RCC 7860 (cell line): ENCODE measurements at regions not wholly inside any gene's neighbourhood (a gene's known extent, or its start where the extent isn't known, plus 50 kb on each side); places are given as distances from the start of the nearest gene placed in this dataset.

Source experiments
- DNase-seq: peaks from one replicate; pipeline ENCODE4 v3.0.0-alpha.2; 2015; ENCODE audit warnings: low spot score
- FAIRE-seq: peaks from 2 replicates; lab custom pipeline; 2012; peaks lifted over from hg19 to GRCh38; lab: Jason Lieb, UNC

DNA sequence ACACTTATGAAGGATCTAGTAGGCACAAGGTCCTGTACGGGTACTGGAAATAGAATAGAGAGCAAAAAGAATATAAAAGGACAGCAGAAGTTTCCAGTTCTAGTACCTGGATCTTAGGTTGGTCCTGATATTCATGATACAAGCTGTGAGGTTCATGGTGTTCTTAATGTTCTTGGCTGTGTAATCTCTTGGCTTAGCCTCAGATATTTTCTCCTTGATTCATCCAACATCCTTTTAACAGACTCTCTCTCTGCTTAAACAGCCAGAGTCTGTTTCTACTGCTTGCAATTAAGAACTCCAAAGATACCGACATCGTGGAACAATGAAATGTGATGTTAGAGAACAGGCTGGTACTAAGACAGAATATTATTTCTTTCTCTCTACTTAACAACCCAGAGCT, 49.9 kb downstream of the CNTN3 start:
- no peak for FAIRE-seq

DNA sequence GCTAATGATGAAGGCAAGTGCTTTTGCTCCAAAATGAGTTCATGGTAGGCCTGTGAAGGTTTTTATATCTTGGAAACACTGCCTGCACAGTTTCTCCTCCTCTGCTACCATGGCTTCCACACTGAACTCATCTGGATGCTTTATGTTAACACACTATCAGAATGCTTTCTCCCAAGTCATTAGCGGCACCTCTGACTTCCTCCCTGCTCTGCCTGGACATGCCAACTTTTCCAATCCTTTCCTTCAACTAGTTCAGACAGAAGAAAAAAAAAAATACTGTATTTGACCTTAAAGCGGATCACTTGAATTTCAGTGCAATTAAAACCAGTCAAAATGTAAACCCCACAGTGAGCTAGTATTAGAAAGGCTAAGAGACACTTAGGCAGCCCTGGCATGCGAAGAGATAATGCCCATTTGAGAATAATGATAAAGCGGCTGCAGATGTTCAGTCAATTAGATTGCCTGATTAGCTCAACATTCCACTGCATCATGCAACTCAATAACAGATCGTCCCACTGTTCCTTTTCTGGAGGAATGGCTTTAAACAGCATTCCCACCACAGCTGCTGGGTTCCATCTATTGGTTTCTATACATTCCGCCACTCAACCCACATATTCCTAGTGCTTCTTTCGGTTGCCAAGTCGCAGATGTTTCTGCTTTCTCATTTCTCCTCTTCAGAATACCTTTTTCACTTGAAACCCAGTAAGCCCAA, 51.7 kb downstream of the CNTN3 start:
- DNase-seq: no peak
- no peak for FAIRE-seq

More for the DNA sequence above, 49.9 kb downstream of the CNTN3 start:
- DNase-seq: no peak

DNA sequence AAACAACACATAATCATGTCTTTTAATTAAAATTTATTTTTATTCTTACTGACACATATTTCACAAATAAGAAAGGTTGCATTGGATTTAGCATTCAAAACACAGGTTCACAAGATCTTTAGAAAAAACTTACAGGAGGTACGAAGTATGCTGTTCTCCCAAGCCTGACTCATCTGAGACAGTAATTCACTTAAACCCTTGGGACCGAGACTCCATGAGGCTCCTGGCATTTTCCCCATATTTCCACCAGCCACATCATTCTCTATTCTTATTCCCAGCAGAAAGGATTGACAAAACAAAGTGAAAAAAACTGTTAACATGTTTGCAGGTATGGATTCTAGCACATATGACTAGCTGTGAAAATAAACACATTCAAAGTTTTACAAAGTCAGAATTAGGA, 52.6 kb downstream of the CNTN3 start:
- DNase-seq: no peak
- FAIRE-seq: no peak

DNA sequence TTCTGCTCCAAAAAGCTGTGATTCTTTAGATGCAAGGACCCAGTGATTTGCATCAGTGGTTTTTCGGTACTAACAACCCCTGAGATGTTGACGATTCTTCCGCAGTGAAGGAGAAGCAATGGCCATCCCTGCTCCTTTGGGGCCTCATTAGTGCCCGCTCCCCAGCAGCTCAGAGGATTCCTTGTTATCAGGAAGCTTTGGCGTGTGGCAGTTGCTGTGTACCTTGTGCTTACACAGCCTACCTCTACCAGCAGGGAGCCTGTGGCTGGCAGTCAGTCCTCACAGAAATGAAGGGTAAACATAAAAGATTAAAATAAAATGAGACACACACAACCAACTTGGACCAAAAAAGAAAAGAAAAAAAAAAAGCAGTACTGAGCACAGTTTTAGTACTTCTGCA, 55.2 kb downstream of the CNTN3 start:
- DNase-seq (no peak), FAIRE-seq (no peak)

DNA sequence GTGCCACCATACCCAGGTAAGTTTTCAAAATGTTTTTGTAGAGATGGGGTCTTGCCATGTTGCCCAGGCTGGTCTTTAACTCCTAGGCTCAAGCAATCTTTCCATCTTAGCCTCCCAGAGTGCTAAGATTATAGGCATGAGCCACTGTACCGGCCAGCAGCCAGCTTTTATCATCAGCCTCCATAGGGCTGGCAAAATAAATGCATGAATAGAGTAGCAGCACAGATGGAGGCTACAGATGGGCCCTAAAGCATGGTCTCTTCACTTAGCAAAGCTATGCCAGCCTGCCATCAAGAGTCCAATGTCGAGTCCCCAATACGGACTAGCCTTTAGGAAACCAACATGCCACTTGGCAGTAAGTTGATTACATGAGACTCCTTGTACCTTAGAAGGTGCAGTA, 63.8 kb downstream of the CNTN3 start:
- DNase-seq (no peak), FAIRE-seq (no peak)

DNA sequence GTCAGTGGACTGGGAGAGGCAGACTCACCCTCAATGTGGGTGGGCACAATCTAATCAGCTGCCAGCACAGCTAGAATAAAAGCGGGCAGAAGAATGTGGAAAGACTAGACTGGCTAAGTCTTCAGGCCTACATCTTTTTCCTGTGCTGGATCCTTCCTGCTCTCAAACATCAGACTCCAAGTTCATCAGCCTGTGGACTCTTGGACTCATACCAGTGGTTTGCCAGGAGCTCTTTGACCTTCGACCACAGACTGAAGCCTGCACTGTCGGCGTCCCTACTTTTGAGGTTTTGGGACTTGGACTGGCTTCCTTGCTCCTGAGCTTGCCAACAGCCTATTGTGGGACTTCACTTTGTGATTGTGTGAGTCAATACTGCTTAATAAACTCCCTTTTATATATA, 68.0 kb downstream of the CNTN3 start:
- FAIRE-seq: no peak
- no peak for DNase-seq

DNA sequence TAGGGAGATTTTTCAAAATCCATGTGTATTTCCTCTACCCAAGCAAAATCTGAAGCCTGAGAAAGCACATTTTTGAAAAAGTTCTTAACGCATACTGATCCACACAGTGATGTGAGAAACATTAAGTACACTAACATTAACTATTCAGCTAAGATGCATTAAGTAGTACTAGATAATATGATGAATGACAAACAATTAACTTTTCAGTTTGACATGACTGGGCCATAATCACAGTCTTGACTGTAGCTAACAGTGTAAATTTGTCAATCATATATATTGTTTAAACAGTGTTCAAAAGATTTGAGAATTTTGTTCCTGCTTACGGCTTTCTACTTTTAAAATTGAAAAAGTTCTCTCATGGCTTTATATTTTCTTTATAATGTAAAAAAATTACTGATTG, 72.0 kb downstream of the CNTN3 start:
- FAIRE-seq: no peak
- DNase-seq: no peak

DNA sequence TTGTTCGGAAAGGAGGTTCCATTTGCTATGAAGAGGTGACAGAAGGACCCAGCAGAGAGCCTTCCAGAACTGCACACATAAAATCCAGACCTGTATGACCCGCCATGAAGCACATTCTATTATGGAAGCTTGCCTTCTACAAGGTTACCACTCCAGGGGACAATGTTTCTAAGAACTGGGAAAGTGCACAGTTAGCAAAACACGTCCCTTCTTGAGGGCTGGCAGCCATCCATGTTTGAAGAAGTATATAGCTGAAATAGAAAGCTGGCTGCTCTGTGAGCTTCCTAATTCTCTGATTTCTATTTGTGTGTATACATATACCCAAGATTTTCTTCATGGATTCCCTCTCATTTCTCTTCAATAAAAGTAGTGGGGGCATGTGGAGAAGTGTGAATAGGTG, 74.6 kb downstream of the CNTN3 start:
- DNase-seq (no peak), FAIRE-seq (no peak)

DNA sequence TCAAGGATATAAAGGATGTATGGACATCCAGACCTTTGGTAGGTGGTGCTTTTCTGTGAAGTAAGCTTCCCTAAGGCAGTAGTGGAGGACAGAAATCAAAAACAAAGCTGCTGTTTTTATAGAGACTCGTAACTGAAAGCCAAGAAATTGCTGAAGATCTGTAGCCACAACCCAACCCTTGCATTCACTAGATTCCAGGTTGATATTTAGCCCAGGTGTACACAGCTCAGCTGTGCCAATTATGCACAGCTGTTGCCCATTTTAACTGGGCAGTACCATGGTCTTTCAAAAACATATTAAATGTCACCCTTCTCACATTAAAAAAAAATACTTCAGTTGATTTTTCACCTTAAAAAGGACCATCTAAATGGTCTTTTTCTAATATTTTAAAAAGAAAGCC, 75.8 kb downstream of the CNTN3 start:
- no peak for FAIRE-seq
- DNase-seq: no peak

DNA sequence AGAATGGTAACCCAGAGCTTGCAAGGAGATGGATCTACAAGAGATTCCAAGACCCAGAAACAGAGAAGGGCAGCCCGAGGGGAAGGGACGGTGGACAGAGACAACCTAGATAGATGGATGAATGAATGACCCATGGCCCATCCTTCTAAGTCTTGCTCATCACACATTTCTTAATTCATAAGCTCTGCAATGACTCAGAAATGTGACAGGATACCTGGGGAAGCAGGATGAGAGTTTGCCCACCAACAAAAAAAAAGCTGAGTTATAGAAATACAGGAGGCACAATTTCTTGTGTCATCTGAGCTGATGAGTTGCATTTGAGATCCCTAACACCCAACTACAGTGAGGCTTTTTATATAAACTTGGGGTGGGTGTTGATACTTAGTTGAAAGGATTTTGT, 76.6 kb downstream of the CNTN3 start:
- DNase-seq (no peak), FAIRE-seq (no peak)

DNA sequence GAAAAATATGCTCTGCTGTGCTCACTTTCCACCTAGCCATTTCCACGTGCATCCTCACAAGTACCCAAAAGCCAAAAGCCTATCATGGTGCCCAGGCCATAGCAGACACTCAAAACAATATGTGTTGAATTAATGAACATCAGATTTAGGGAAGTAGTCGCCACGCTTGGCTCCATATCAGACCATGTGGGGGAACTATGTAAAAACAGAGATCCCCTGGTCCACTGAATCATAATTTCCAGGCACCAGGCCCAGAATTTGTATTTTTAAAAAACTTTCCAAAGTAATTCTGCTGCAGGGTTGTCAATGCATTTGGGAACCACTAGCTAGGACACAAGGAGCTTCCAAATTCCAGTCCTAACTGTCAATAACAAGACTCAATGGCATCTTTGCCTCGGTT, 77.3 kb downstream of the CNTN3 start:
- DNase-seq (no peak), FAIRE-seq (no peak)

DNA sequence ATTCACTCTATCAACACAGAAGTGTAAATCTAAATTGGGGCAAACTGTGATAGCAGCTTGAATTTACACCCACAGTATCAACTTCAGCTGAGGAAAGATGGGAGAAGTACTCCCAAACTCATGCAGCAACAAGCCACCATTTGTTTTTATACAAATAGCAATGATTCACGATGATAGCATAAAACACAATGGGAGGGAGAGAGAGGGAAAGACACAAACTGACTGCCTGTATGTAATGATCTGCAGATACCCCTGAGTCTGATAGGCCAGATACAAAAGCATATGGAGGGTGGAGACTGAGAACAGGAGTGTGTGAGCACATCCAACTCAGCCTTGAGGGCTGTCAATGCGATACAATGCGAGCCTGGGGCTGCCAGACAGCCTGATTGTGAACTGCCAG, 79.2 kb downstream of the CNTN3 start:
- FAIRE-seq (no peak), DNase-seq (no peak)

DNA sequence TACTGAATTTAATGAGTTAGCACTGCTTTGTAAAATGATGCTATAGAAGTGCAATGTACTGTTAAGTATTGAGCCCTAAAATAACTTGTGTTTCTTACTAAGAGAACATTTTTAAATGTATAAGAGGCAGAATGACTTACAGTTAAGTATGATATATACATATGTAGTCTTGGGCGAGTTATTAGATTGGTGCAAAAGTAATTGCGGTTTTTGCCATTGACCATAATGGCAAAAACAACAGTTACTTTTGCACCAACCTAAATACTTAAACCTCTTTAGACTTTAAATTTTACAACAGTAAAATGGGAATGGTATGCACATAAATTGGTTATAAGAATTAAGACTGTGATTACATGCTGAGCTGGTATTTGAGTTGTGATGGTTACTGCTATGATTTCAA, 79.8 kb downstream of the CNTN3 start:
- FAIRE-seq (no peak), DNase-seq (no peak)

DNA sequence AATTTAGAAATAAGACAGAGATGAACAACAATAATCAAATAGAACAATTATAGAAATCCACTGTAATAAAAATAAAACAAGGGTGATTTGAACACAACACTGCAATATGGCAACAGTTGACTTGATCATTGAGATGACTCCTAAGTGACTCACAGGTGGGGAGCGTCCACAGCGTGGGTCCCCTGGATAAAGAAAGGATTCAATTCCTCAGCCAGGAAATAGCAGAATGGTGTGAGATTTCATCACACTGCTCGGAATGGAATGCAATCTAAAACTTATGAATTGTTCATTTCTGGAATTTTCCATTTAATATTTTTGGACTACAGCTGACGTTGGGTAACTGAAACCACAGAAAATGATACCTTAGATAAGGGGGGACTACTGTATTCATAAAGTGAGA, 82.0 kb downstream of the CNTN3 start:
- FAIRE-seq: no peak
- no peak for DNase-seq

DNA sequence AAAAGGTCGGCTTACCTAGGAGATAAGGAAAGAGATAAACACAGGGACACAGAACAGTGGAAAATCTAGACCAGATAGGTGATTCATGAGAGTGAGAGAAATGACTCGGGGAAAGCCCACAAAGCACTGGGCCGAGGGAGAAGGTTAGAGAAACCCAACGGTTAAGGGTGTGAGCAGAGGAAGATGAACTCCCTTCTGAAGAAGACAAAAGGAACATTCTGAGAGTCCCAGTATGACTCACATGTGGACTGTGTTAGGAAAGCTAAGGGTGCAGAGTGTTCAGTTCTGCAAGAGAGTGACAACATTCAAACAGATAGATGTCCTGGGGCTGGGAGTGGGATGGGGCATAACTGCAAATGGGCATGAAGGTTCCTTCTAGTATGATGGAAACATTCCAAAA, 83.0 kb downstream of the CNTN3 start:
- DNase-seq: no peak
- no peak for FAIRE-seq

DNA sequence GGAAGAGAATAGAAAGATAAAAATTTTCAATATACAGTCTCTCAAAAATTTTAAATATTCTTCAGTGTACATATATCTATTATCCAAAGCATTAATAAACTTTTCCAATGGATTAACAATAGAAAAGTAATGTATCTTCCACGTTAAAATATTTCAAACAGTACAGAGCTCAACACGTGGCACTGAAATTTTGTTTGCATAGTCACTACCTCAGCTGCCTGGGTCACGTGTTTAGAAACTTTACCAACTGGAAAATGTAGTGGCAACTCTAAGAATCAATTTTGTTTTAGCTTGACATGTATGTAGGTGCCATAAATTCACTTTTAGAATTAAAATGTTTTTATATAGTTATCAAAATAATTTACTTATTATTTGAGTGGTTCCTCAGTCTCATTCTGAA, 85.3 kb downstream of the CNTN3 start:
- DNase-seq (no peak), FAIRE-seq (no peak)

DNA sequence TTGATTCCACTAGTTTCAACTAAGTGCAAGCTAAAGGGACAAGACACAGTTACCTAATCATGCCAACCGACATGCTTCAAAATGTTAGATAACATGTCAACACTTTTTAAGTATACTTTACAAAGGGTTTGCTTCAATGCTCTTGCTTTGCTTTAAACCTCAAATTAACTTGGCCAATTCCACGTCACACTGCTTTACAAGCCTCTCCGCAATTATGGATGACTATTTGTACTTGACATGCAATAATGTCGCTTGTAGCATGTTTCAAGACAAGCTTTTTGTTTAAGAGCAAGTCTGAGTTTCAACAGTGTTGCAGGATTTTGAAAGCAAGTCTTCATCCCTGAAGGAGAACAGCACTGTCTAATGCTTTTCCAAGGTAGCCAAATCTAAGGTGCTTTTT, 86.9 kb downstream of the CNTN3 start:
- no peak for FAIRE-seq
- DNase-seq: no peak

DNA sequence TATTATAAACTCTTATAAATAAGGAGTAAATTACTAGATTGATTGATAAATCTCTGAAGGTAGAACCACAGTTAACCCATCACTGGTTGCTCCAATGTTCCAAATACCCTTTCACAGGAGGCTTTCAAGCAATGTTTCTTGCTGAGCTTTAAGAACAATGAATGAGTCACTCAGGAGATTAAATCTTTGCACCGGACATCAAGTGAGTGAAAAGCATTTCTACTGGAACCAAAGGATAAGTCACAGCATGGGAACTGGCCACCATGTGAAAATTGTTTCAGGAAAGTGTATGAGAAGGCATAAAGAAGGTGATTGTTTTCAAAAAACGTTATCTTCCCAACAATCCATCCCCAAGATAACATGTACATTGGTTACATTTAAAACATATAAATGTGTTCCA, 90.6 kb downstream of the CNTN3 start:
- no peak for DNase-seq
- FAIRE-seq: no peak

DNA sequence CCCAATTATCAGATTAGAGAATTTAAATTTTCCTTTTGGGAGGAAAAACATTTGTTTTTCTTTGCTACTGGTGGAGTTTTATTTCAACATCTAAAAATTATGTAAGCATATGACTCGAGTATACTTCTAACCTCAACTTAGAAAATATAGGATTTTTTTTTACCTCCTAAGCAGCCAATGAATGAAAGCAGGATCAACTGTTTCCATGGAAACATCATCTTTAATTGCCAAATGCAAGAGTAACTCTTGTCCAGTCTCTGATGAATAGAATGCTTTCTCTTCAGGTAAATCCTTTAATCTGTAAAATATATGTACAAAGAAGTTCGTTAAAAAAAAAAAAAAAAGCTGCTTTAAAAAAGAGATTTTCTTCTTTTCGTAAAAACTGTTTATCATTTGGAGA, 93.6 kb downstream of the CNTN3 start:
- FAIRE-seq (no peak), DNase-seq (no peak)

DNA sequence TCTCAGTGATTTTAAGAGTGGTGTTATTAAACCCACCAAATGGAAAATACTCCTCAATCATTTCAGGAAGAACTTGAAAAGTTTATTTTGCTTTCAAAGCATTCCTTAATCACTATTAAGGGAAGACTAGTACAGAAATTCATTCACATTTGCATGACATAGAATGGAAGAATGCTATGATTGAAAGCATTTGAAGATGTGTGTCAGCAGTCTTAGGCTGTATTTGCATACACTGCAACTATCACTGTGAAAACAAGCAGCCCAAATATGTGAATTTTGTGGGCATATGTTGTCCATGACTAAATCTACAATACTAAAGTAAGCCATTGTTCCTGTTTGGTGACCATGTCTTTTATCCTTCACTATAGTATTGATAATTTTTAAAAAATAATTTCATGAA, 95.8 kb downstream of the CNTN3 start:
- no peak for FAIRE-seq
- DNase-seq: no peak

DNA sequence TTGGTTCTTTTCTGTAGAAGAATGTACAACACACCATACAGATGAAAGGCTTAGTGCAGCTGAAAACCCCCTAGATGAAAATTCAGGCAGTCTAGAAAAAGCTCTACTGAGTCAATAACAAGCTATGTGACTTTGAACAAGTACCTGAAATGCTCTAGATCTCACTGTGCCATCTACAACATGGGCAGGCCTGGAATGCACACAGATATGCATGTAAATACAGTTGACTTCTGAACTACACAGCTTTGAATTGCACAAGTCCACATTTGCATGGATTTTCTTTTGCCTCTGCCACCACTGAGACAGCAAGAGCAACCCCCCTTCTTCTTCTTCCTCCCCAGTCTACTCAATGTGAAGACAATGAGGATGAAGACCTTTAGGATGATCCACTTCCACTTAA, 98.4 kb downstream of the CNTN3 start:
- no peak for DNase-seq
- FAIRE-seq: no peak

DNA sequence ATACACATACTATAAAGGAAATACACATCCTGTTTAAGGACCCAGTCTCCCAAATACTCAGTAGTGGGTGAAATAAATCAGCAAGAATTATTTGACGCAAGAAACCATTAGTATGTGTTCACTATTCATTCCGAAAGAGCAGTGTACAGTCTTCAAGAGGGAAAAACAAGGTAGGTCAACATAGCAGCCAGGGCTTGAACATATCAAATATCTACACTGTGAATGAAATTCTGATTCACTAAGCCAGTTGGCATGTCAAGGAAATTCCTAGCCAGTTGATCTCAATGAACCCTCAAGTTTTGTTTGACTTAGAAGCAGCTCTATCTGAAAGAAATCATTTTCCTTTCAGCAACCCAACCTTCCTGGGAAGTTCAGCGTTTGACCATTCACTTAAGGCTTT, 99.0 kb downstream of the CNTN3 start:
- DNase-seq: no peak
- no peak for FAIRE-seq

DNA sequence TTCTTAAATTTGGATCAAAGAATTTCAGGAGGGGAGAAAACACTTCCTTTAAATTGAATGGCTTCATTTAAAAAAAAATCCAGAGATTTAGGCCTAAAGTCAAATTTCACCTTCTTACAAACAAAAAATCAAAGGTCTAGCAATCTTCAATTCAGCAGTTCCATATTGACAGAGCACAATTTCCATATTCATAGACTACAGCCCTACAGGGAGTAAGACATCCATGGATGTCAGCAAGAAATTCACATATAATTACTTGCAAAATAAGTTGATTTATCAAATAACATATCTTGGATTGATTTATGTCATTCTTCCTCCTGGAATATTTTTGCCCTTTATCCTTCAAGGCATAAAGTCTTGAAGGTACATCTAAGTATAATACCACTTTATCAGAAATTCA, 103.4 kb downstream of the CNTN3 start:
- FAIRE-seq (no peak), DNase-seq (no peak)
